ENCODE measurements at regions not wholly inside any gene's neighbourhood (a gene's known extent, or its start where the extent isn't known, plus 50 kb on each side); places are given as distances from the start of the nearest gene placed in this dataset.

DNA sequence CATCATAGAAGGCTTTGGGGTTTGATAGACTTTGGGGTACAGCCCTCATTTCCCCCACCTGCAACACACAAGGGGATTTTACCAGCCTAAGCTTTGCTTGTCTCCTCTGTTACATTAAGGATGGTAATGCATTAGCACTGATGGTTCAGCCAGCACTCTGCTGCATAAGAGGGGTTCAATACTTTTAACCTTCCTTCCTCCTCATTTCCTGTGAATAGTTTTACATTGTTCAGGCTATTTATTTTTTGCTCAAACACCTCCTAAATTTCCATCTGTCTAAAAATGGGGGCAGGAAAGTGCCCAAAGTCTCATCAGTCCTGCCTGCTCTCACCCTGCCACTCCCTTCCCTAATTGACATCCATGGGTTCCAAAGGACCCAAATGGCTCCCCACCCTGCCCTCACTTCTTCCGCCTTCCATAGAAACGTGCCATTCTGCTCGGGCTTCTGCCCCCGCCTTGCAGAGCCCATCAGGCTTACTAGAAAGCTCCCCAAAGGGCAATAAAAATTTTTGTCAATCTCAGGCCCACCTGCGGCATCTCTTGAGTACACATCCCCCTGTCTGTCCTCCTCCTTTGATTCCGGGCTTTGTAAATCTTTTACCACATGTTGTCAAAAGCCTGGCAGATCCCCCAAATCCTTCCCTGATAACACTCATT, 239.5 kb upstream of the SLC24A2 start:
- DNase-seq: no peak
- in situ Hi-C loops (cut with MboI; ENCODE audit: low pct_unique_long_range_greater_than_20kb, low sequenced_read_pairs): no loop called here

DNA sequence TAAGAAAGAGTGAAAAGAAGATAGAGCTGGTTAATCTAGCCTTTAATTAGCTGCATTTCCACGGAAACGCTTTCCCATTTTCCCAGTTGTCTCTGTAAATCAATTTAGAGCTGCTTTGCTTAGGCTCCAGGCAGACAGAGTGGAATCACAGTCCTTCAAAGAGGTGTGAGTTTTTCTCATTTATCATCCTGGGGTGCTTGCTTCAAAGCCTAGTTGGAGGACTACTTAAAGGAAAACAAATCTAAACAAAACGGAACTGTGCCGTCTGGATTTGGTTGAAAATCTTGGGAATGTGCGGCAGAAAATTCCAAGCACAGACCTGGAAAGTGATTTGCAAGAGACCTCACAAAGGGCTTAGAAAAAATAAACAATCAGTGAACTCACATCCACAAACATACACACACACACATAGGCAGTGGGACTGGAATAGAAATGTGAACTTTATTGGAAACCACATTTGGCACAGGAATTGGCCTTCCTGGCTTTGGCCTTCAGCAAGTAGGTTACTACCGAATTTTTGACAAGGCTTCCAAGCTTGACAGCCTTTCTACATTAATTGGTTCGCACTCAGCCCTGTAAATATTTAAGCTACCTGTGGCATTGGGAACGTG, 235.2 kb upstream of the SLC24A2 start:
- no peak for DNase-seq
- in situ Hi-C loops (cut with MboI; ENCODE audit: low pct_unique_long_range_greater_than_20kb, low sequenced_read_pairs): no loop called here

DNA sequence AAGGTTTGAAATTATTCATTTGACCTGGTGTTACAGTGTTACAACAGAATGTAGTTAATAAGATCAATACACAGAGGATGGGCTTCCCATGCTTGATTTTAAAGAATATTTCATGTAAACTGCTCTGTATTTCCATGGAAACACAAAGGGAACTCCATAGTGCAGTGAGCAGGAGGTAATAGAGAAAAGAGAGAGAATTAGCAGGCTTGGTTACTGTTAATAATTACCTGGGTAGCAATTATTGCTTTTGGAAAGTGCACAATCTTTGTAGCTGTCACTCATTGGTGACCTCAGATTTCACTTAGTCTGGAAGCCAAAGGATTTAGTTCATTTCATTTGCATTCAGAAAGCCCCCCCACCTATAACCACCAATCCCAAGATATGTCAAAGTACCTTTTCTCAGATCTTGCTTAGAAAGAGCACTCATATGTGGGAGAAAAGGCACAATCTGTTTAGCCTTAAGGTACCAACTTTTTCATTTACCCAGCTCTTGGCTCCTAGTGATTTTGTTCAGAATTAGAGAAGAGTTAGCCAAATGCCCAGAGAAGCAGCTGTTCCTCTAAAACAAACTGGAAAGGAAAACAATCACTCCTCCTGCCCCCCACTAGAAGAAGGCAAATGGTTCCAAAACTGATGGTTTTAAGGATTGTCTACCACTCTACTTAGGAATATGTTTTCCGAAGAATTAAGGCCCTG, 234.5 kb upstream of the SLC24A2 start:
- no peak for DNase-seq
- in situ Hi-C loops (cut with MboI; ENCODE audit: low pct_unique_long_range_greater_than_20kb, low sequenced_read_pairs): no loop called here

DNA sequence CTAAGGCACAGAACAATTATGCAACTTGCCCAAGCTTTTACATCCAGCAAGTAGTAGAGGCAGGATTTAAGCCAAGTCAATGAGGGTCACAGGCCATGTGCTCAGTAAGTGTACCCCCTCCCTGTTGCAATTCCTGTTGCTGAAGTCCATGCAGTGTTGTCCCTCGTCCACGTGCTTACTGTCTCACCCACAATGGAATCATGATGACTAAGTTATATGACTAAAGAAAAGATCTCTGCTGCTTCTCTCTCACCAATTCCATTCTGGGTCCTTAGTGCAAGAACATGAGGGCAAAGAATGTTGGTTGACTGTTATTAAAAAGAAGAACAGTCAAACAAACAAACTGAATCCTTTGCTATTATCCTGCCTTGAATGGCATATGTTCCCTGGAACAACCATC, 233.6 kb upstream of the SLC24A2 start:
- DNase-seq: no peak
- in situ Hi-C loops (cut with MboI; ENCODE audit: low pct_unique_long_range_greater_than_20kb, low sequenced_read_pairs): no loop called here

DNA sequence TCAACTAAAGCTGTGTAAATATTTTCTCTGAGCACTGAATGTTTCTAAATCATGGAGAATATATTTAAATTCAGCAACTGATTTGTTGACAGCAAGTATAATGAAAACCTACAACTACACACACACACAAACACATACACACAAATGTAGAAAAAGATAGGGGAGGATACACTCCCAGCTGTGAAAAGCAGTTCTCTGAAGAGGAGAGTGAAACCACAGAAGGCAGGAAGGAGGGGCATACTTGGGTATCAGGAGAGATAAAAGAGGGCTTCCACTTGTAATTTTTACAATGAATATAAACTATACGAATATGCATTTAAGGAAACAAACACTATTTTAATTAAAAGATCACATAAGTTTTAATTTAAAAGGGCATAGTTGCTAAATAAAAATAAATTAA, 227.8 kb upstream of the SLC24A2 start:
- in situ Hi-C loops (cut with MboI; ENCODE audit: low pct_unique_long_range_greater_than_20kb, low sequenced_read_pairs): no loop called here
- no peak for DNase-seq

DNA sequence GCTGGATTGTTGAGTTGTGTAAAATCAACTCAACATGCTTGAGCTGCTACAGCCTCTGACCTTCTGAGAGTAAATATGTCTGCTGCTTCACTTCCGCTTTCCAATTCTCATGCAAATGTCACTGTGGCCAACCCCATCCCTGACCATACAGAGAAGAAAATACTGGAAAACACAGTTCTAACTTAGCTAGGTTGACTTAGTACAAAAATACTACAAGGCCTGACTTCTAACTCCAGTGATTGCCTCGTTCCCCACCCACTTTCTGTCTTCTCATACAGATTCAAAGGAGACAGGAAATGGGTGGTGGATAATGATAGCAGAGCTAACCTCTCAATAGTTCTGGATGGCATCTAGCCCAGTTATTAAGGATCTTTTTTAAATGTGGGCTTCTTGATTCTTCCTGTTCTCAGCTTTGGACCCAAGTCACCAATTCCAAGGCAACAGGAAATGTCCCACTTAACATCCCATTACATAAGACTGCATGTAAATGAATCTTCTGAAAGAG, 226.6 kb upstream of the SLC24A2 start:
- no peak for DNase-seq
- in situ Hi-C loops (cut with MboI; ENCODE audit: low pct_unique_long_range_greater_than_20kb, low sequenced_read_pairs): no loop called here

DNA sequence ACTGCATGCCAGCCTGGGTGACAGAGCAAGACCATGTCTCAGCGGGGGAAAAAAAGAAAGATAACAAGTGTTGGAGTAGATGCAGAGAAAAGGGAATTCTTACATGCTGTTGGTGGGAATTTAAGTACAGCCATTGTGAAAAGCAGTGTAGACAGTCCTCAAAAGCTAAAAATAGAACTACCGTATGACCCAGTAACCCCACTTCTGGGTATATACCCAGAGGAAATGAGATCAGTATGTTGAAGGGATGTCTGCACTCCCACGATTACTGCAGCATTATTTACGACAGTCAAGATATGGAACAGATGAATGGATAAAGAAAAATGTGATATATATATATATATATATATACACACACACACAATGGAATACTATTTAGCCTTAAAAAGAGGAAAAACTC, 225.3 kb upstream of the SLC24A2 start:
- in situ Hi-C loops (cut with MboI; ENCODE audit: low pct_unique_long_range_greater_than_20kb, low sequenced_read_pairs): no loop called here
- peak; percentile 0 for DNase-seq

DNA sequence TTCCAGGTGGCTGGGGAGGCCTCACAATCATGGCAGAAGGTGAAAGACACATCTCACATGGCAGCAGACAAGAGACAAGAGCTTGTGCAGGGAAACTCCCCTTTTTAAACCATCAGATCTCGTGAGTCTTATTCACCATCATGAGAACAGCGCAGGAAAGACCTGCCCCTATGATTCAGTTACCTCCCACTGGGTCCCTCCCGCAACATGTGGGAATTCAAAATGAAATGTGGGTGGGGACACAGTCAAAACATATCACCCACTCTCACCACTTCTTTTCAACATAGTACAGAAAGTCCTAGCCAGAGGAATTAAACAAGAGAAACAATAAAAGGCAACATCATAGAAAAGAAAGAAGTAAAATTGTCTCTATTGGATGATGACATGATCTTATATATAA, 223.4 kb upstream of the SLC24A2 start:
- in situ Hi-C loops (cut with MboI; ENCODE audit: low pct_unique_long_range_greater_than_20kb, low sequenced_read_pairs): no loop called here
- DNase-seq: no peak

DNA sequence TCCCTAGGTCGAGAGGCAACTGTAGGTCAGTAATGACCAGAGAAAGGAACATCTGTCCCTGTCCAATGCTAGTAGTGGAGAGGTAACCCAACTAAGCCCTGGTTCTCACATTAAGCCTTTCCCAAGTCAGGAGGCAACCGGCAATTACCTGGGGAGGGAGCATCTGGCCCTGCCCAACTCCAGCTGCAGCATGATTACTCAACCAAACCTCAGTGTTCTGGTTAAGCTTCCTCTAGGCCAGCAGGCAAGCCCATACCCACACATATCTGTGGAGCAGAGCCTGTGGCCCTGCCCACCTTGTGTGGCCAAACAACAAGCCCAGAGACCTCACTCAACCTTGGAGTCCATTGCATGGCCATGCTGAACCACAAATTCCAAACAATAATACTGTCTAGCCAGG, 220.8 kb upstream of the SLC24A2 start:
- in situ Hi-C loops (cut with MboI; ENCODE audit: low pct_unique_long_range_greater_than_20kb, low sequenced_read_pairs): no loop called here
- DNase-seq: no peak

DNA sequence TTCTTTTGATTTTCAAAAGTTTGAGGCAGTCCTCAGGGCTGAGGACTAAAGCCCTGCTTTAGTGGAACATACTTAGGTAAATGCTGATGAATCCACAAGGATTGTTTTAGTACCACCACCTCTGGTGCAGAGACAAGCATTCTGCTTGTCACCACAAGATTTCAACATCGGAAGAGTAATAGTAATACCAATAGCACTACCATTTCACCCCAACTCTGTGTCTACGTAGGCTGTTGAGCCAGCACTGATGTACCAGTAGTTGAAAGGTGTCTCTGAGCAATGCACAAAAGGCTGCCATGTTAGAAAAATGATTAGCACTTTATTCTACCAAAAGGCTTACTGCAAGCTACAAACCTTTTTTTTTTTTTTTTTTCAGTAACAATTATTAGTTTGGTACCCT, 213.2 kb upstream of the SLC24A2 start:
- no peak for DNase-seq
- in situ Hi-C loops (cut with MboI; ENCODE audit: low pct_unique_long_range_greater_than_20kb, low sequenced_read_pairs): no loop called here

DNA sequence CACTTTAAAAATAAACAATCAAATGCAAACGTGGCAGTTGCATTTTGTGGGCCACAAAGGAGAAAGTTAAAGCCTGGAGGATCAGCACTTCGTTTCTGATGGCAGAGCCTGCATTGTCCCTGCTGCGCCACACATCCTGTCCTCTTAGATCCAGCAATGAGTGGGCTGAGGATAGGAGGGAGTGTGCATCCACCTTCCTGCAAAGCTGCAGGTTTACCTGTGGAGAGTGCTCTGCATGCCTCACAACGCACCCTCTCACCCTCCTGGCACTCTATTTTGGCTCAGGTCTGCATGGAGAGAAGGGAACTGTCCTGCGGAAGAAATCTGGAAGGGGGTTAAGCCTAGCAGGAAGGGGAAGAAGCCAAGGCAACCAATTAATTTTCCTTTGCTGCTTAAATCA, 212.2 kb upstream of the SLC24A2 start:
- in situ Hi-C loops (cut with MboI; ENCODE audit: low pct_unique_long_range_greater_than_20kb, low sequenced_read_pairs): no loop called here
- DNase-seq: no peak

DNA sequence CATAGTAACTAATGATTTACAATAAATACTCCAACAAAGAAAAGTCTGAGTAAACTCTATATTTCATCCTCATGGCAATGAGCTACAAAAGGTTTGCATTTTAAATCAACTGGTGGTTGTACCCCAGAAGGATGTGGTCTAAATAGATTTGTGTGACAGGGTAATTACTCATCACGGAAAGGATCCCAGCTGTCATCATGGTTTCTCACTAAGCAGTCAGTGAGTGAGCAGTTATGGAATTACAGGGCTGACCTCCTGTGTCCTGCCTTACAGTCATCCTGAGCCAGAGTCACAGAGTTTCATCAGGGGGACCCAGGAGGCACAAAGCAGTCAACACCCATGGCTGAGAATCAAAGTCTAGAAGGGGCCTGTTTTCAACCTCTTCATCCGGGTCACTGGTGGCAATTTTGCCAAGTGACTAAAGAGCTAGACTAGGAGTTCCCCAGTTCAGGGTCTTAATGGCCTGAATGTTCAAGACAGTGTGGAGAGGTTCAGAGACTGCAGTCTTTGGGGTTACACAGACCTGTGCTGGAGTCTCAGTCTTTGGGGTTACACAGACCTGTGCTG, 210.7 kb upstream of the SLC24A2 start:
- no peak for DNase-seq
- in situ Hi-C loops (cut with MboI; ENCODE audit: low pct_unique_long_range_greater_than_20kb, low sequenced_read_pairs): no loop called here

DNA sequence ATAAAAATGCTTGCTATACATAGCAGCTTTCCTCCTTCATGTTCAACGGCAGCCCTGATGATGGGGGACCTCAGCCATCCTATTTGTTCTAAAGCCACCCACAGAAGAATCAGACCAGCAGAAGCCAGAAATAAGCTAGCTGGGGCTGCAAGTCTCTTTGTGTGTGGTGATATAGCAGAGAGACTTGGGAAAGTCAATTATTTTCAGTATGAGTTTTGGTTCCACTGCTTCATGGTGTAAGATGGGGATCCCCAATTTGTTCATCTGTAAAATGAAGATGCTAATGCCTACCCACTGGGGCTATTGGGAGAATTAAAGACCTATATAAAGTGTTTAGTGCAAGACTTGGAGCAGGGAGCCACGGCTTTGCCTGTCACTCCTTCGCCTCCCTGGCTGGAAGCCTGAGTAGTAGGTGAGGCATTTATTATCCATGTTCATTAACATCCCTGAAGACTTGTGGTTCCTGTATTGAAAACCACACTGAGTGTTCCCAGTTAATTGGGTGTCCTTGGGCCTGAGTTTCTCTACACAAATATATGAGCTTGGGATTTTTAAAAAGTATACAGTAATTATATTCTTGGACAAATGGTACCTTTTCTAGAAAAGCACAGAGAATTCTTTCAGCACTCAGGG, 210.1 kb upstream of the SLC24A2 start:
- no peak for DNase-seq
- in situ Hi-C loops (cut with MboI; ENCODE audit: low pct_unique_long_range_greater_than_20kb, low sequenced_read_pairs): no loop called here

DNA sequence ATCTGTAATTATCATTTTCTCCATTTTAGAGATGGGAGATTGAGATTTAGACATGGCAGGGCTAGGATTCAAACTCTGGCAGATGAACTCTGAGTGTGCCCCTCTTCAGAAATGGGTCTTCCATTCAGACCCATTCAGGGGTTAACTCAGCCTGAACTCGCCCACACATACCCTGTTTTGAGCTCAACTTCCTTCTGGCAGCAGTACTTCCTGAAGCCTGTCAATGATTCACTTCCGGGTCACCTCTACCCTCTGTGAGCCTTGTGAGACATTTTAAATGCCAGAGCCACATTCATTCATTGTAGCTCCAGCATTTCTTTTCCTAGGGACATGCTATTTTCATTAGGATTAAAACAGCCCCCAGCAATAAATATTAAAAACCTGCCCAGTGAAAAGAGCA, 209.3 kb upstream of the SLC24A2 start:
- in situ Hi-C loops (cut with MboI; ENCODE audit: low pct_unique_long_range_greater_than_20kb, low sequenced_read_pairs): no loop called here
- peak; percentile 0 for DNase-seq

DNA sequence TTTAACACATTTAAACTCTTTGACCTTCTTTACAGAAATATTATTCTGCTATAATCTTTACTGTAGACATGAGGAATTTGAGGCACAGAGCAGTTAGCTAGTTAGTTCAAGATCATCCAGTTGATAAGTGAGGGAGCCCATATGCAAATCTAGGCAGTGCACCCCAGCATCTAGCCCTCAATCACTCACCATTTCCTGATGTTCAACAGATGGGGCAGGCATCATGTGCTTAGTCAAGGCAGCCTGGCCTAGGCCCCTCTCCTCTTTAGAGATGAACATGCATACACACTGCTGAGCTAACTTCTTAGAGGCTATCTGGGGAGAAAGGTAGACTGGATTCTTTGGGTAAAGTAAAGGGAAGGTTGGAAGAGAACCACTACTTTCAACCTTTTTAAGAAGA, 206.8 kb upstream of the SLC24A2 start:
- DNase-seq: no peak
- in situ Hi-C loops (cut with MboI; ENCODE audit: low pct_unique_long_range_greater_than_20kb, low sequenced_read_pairs): no loop called here

DNA sequence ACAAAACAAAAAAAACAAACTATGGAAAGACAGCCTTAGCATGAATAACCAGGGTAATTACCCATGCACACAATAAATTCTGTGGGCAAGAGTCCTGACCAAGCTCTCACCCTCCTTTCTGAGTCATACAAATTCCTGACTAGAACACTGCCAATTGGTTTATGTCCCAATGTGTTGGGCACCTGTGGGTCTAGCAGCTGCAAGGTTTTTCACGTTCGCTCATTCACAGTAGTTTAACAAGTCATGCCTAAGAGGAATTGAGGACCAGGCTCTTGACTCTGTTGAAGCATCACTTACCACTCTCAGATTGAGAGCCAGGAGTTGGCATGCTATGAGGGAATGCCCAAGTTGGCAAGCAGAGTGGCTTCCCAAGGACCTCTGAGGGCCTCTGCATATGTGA, 205.5 kb upstream of the SLC24A2 start:
- DNase-seq: no peak
- in situ Hi-C loops (cut with MboI; ENCODE audit: low pct_unique_long_range_greater_than_20kb, low sequenced_read_pairs): no loop called here

DNA sequence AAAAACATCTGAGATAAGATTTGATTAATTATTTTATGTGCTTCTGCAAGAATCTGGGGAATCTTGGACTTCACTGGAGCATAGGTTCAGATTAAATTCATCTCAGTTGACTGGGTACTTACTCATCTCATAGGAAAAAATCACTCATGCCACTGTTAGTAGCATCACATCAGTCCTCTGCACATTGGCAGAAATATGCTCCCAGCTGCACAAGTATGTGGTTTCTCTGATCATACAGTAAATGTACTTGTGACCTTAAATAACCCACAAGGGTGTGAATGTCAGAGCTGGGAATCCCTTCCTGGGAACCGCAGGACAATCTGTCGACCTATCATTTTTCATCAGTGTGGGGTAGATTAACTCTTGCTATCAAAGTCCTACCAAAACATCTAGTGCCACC, 203.7 kb upstream of the SLC24A2 start:
- no peak for DNase-seq
- in situ Hi-C loops (cut with MboI; ENCODE audit: low pct_unique_long_range_greater_than_20kb, low sequenced_read_pairs): no loop called here

DNA sequence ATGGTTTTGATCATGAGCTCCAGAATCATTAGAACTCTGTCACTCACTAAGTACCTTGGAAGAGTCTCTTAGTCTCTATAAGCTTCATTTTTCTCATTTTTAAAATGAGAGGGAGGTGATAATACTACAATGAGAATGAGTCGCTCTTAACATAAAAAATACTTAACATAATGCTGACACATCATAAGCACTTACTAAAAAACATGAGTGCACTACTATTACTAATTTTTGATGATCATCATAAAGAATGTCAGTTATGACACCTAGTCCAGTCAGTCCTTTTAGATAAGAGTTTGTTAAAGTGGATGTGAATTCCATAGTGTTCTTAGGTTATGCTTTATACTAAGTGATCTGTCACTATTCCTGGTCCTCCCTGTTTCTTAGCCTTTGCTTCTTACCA, 200.4 kb upstream of the SLC24A2 start:
- in situ Hi-C loops (cut with MboI; ENCODE audit: low pct_unique_long_range_greater_than_20kb, low sequenced_read_pairs): no loop called here

DNA sequence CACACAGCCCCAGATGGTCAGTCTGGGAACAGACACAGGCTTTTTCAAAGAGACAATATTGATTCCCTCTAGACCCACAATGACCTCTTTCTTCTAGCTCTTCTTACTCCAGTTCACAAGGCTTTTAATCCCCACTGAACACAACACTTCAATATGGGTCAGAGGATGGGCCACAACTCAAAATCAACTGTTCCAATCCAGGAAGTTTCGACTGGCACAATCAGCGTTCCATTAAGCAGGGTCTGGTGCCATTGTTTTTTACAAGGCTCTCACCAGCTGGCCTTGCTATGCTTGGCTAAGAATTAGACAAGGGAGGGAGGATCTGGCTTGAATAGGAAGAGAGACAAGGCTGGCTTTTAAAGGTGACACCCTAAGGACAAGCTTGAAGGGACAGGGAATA, 199.4 kb upstream of the SLC24A2 start:
- in situ Hi-C loops (cut with MboI; ENCODE audit: low pct_unique_long_range_greater_than_20kb, low sequenced_read_pairs): no loop called here
- DNase-seq: no peak

More for the DNA sequence above, 200.4 kb upstream of the SLC24A2 start:
- no peak for DNase-seq

DNA sequence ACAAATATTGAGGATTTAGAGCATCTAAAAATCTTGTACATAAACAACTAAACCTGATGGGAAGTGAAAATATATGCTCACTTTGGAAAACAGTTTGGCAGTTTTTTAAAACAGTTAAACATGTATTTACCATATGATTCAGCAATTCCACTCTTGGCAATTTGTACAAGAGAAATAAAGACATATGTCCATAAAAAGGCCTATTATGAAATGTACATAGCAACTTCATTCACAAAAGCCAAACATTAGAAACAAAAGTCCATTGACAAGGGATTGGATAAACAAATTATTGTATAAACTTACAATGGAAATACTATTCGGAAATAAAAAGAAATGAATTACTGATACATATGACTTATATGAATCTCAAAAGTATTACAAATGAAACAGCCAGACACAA, 196.2 kb upstream of the SLC24A2 start:
- in situ Hi-C loops (cut with MboI; ENCODE audit: low pct_unique_long_range_greater_than_20kb, low sequenced_read_pairs): no loop called here

More for the DNA sequence above, 196.2 kb upstream of the SLC24A2 start:
- DNase-seq: no peak
